ENCODE measurements at regions not wholly inside any gene's neighbourhood (a gene's known extent, or its start where the extent isn't known, plus 50 kb on each side); places are given as distances from the start of the nearest gene placed in this dataset.

DNA sequence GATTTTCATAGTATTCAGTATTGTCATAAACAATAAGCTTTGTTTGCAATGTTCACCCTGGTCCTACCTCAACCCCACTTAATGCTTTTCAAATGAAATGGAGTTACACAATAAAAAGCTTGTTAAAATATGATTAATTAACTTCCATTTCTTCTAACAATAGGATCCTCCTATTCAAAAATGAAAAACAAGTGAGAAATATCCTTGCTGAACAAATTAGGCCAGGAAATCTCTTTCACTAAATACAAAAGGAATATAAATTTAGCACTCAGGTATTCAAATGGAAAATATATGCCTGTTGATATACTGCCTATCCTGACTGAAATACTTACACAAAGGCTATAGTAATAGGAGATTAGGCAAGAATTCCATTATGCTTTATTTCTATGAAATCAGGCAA is 323.4 kb upstream of the GRM3 start:
- H3K4me3 ChIP-seq = no peak overlapping the region
- TF ChIP-seq, protein P1, sequence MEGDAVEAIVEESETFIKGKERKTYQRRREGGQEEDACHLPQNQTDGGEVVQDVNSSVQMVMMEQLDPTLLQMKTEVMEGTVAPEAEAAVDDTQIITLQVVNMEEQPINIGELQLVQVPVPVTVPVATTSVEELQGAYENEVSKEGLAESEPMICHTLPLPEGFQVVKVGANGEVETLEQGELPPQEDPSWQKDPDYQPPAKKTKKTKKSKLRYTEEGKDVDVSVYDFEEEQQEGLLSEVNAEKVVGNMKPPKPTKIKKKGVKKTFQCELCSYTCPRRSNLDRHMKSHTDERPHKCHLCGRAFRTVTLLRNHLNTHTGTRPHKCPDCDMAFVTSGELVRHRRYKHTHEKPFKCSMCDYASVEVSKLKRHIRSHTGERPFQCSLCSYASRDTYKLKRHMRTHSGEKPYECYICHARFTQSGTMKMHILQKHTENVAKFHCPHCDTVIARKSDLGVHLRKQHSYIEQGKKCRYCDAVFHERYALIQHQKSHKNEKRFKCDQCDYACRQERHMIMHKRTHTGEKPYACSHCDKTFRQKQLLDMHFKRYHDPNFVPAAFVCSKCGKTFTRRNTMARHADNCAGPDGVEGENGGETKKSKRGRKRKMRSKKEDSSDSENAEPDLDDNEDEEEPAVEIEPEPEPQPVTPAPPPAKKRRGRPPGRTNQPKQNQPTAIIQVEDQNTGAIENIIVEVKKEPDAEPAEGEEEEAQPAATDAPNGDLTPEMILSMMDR (IDR thresholded peaks at IDR 0.05) = no peak
- no peak for DNase-seq (ENCODE audit: low spot score)
- H3K27me3 ChIP-seq = no peaks in the 10 kb centered on the region
- no peak overlapping the region for H3K27ac ChIP-seq
- H3K36me3 ChIP-seq = no peaks in the 10 kb centered on the region
- H3K9me3 ChIP-seq = no peaks in the 10 kb centered on the region
- no peaks in the 10 kb centered on the region for H3K4me1 ChIP-seq

DNA sequence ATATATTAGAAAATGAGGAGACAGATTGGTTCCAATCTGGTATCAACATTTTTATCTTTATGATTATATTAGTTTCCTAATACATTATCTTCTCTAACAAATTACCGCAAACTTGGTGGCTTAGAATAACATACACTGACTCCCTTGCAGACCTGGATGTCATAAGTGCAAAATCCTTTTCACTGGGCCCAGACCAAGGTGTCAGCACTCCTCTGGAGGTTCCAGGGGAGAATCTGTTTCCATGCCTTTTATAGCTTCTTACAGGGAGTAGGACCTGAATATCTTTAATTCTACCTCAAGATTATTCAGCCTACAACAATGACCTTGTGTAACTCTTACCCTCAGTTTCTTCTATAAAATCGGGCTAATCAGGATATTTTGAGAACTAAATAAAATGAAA is 329.9 kb upstream of the GRM3 start:
- Histone ChIP-seq H3K27me3 (no peaks in the 10 kb centered on the region), H3K4me1 (no peaks in the 10 kb centered on the region), H3K36me3 (no peaks in the 10 kb centered on the region), H3K27ac (no peak overlapping the region), H3K4me3 (no peak overlapping the region), H3K9me3 (no peaks in the 10 kb centered on the region)
- no peak for DNase-seq (ENCODE audit: low spot score)
- TF ChIP-seq, protein P1 (IDR thresholded peaks at IDR 0.05) = no peak

- DNase-seq (ENCODE audit: low spot score) = no peak
- Histone ChIP-seq H3K4me1 (no peaks in the 10 kb centered on the region), H3K9me3 (no peaks in the 10 kb centered on the region), H3K4me3 (no peak overlapping the region), H3K27ac (no peak overlapping the region), H3K36me3 (no peaks in the 10 kb centered on the region), H3K27me3 (no peaks in the 10 kb centered on the region)
- TF ChIP-seq, protein P1 (IDR thresholded peaks at IDR 0.05) = no peak
Measured at GRCh38 chr7:86301301-86301700, 342.4 kb upstream of the GRM3 start.

- Histone ChIP-seq H3K9me3 (no peaks in the 10 kb centered on the region), H3K27ac (no peak overlapping the region), H3K4me1 (no peaks in the 10 kb centered on the region), H3K36me3 (no peaks in the 10 kb centered on the region), H3K4me3 (no peak overlapping the region), H3K27me3 (no peaks in the 10 kb centered on the region)
- DNase-seq (ENCODE audit: low spot score) = no peak
- TF ChIP-seq, protein P1 (IDR thresholded peaks at IDR 0.05) = no peak
Measured at GRCh38 chr7:86295526-86295925, 348.2 kb upstream of the GRM3 start.

DNA sequence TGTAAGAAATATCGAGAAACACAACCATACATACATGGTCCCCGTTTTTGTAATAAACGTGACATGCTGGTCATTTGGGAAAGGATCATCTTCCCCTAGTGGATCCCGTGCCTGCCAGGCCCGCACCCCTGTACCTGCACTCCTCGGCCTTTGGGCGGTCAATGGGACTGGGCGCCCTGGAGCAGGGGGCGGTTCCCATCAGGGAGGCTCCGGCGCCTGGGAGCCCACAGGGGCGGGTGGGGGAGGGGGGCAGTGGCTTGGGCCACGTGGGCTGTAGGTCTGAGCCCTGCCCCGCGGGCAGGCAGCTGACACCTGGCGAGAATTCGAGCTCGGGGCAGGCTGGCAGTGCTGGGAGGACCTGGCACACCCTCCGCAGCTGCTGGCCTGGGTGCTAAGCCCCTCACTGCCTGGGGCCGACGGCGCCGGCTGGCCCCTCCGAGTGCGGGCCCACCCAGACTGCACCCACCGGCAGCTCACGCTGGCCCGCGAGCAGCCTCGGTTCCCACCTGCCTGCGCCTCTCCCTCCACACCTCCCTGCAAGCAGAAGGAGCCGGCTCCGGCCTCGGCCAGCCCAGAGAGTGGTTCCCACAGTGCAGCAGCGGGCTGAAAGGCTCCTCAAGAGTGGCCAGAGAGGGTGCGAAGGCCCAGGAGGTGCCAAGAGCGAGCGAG is 361.6 kb upstream of the GRM3 start:
- DNase-seq (ENCODE audit: low spot score) = no peak
- Histone ChIP-seq H3K4me3 (no peak overlapping the region), H3K27me3 (no peaks in the 10 kb centered on the region), H3K27ac (no peak overlapping the region), H3K36me3 (no peaks in the 10 kb centered on the region), H3K4me1 (no peaks in the 10 kb centered on the region), H3K9me3 (no peaks in the 10 kb centered on the region)
- TF ChIP-seq, protein P1 (IDR thresholded peaks at IDR 0.05) = no peak

GRCh38 chr7:86280150-86280549 is 363.6 kb upstream of the GRM3 start:
- TF ChIP-seq, protein P1 (IDR thresholded peaks at IDR 0.05) = no peak
- Histone ChIP-seq H3K4me1 (no peaks in the 10 kb centered on the region), H3K9me3 (no peaks in the 10 kb centered on the region), H3K27me3 (no peaks in the 10 kb centered on the region), H3K4me3 (no peak overlapping the region), H3K27ac (no peak overlapping the region), H3K36me3 (no peaks in the 10 kb centered on the region)
- DNase-seq (ENCODE audit: low spot score) = no peak
